ENCODE measurements at regions not wholly inside any gene's neighbourhood (a gene's known extent, or its start where the extent isn't known, plus 50 kb on each side); places are given as distances from the start of the nearest gene placed in this dataset.

DNA sequence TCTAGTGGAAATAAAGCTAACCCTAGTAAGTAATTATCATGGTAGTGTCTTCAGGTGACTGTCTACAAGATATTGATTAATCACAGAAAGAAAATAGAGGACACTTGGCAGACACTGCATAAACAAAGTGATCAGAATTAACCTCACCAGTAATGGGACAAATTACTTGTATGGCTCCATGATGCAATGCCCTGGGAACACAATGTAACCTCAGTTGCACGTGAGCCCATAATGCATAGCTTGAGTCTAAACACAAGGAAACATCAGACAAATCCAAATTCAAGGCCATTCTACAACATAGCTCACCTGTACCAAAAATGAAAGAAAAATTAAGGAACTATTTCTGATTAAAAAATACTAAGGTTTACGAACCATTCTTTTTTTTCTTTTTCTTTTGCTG lies 92.4 kb upstream of the SSTR4 start:
- no peak overlapping the region for H3K4me3 ChIP-seq (ENCODE audit: low read depth, low read length)
- in situ Hi-C loops (cut with HindIII; ENCODE audit: low sequenced_read_pairs) = no loop called here
- DNase-seq (ENCODE audit: low read depth) = no peak
- TF ChIP-seq, protein P1, sequence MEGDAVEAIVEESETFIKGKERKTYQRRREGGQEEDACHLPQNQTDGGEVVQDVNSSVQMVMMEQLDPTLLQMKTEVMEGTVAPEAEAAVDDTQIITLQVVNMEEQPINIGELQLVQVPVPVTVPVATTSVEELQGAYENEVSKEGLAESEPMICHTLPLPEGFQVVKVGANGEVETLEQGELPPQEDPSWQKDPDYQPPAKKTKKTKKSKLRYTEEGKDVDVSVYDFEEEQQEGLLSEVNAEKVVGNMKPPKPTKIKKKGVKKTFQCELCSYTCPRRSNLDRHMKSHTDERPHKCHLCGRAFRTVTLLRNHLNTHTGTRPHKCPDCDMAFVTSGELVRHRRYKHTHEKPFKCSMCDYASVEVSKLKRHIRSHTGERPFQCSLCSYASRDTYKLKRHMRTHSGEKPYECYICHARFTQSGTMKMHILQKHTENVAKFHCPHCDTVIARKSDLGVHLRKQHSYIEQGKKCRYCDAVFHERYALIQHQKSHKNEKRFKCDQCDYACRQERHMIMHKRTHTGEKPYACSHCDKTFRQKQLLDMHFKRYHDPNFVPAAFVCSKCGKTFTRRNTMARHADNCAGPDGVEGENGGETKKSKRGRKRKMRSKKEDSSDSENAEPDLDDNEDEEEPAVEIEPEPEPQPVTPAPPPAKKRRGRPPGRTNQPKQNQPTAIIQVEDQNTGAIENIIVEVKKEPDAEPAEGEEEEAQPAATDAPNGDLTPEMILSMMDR (IDR thresholded peaks at IDR 0.05; ENCODE audit: low read depth, low read length, missing control alignments) = no peak

DNA sequence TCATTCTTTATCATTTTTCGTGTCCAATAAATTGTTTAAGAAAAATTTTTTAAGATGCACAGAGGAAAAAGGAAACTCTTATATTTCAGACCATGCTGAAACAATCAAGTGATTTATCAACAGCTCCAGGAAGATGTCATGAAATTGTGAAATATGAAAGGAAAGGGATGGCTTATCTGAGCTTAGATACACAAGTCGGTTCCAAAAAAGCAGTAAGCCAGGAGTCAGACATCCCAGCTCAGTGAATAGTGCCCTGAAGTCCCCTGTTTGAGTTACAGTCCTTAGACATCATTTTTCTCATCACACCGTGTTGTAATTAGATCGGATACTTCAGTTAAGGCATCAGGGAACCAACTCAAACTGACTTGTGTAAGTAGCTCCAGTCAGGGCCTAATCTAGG lies 91.0 kb upstream of the SSTR4 start:
- H3K4me3 ChIP-seq (ENCODE audit: low read depth, low read length) = no peak overlapping the region
- TF ChIP-seq, protein P1 (IDR thresholded peaks at IDR 0.05; ENCODE audit: low read depth, low read length, missing control alignments) = no peak
- in situ Hi-C loops (cut with HindIII; ENCODE audit: low sequenced_read_pairs) = no loop called here
- no peak for DNase-seq (ENCODE audit: low read depth)

DNA sequence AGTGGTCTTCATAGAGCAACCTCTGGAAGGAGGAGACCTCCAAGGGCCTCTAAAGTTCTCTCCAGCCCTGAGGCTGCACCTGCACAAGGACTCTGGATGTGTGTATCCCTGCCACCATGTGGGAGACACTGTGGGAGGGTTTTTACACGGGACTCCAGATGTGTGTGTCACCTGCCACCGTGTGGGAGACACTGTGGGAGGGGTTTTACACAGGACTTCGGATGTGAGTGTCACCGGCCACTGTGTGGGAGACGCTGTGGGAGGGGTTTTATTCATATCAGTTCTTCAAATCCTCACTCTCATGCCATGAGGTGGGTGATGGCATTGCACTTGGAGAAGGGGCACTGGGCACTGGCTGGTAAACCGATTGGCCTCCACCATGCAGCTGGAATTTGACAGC lies 90.2 kb upstream of the SSTR4 start:
- in situ Hi-C loops (cut with HindIII; ENCODE audit: low sequenced_read_pairs) = no loop called here
- no peak for DNase-seq (ENCODE audit: low read depth)
- TF ChIP-seq, protein P1 (IDR thresholded peaks at IDR 0.05; ENCODE audit: low read depth, low read length, missing control alignments) = no peak
- no peak overlapping the region for H3K4me3 ChIP-seq (ENCODE audit: low read depth, low read length)

DNA sequence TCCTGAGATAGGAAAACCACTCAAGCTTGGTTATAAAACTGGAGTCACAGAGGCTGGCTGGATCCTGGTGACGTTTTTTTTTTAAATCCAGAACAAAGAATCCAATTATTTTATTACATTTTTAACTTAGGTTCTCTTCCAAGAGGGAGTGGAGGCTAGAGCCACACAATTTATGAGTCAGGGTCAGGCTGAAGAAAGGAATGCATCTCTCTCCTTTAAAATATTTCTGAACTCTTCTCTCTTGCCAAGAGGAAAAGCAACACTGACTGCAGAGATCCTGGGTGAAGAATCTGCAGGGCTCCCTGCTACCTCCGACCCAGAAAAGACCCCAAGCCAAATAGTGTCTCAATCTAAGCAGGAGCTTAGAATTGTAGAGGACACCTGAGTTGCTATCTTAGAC lies 88.5 kb upstream of the SSTR4 start:
- in situ Hi-C loops (cut with HindIII; ENCODE audit: low sequenced_read_pairs) = no loop called here
- TF ChIP-seq, protein P1 (IDR thresholded peaks at IDR 0.05; ENCODE audit: low read depth, low read length, missing control alignments) = no peak
- no peak overlapping the region for H3K4me3 ChIP-seq (ENCODE audit: low read depth, low read length)
- no peak for DNase-seq (ENCODE audit: low read depth)

DNA sequence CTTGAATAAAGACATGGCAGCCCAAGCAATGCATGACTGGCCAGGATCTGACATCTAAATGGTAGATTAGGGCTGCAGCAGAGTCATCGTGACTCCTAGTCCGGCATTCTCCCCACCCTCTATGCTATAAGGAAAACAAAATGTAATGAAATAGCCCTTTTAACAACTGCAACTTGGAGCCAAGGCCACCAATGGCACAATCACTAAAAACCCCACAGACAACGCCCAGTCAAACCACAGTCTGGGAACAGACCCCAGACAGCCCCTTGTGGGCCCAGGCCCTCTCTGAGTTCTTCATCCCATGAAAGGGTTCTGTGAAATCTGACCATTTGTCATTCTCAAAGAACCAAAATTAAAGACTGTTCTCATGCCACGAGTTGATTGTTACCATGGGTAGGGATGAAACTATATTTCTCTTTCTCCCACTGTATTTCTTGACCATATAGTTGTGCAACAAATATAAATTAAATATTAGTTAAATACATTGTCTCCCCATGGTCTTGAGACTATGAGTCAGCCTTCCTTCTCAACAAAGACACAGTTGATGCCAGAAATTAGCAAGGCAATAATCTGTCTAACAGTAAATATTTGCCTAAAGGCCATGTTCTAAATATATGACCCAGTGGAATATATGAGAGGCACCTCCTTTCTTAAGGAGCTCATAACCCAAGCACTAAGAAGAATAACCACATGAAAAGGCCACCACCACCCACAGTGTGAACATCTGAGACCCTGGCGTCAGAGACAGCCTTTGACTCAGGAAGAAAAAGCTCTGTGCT lies 85.6 kb upstream of the SSTR4 start:
- TF ChIP-seq, protein P1 (IDR thresholded peaks at IDR 0.05; ENCODE audit: low read depth, low read length, missing control alignments) = no peak
- in situ Hi-C loops (cut with HindIII; ENCODE audit: low sequenced_read_pairs) = no loop called here
- no peak for DNase-seq (ENCODE audit: low read depth)
- H3K4me3 ChIP-seq (ENCODE audit: low read depth, low read length) = no peak overlapping the region

DNA sequence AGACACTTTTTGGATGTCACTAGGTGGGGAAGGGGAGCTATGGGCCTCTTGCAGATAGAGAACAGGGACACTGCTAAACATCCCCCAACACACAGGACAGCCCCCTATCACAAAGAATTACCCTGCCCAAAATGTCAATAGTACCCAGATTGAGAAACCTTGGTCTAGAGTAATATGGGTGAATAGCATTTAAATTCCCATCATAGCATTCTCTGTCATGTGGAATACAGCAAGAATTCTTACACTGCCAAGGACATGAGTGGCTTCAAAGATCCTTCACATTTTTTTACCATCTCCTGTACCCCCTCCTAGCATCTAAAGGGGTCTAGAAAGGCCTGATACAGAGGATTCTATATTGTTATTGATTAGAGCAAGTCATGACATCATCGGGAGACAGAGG lies 83.1 kb upstream of the SSTR4 start:
- TF ChIP-seq, protein P1 (IDR thresholded peaks at IDR 0.05; ENCODE audit: low read depth, low read length, missing control alignments) = no peak
- H3K4me3 ChIP-seq (ENCODE audit: low read depth, low read length) = no peak overlapping the region
- DNase-seq (ENCODE audit: low read depth) = no peak
- in situ Hi-C loops (cut with HindIII; ENCODE audit: low sequenced_read_pairs) = no loop called here
